HCT116 (cell line): ENCODE measurements at regions not wholly inside any gene's neighbourhood (a gene's known extent, or its start where the extent isn't known, plus 50 kb on each side); places are given as distances from the start of the nearest gene placed in this dataset.

ENCODE experiments used
- ATAC-seq: fragments of 200-7000 bp; cut with Tn5 transposase; 2 replicates; pipeline ENCODE4 v1.9.1; 2020; ENCODE audit warnings: mild to moderate bottlenecking, moderate library complexity
- BruUV-seq: library from RNA; stranded (reverse); fragments of 400-500 nt; replicated peaks from 2 replicates; lab custom pipeline; 2021; lab: Mats Ljungman, UMichigan
- CTCF ChIA-PET: fragments of 300-600 bp; sonication (Branson Sonifier 250); formaldehyde crosslinking; loops from one replicate; lab custom pipeline; 2021; ENCODE audit warnings: antibody characterized with exemption; lab: Charles Lee
- POLR2A ChIA-PET: fragments of 300-600, 350-600 bp; sonication (Branson Sonifier 250); formaldehyde crosslinking; loops from one replicate; lab custom pipeline; 2021; ENCODE audit warnings: antibody characterized with exemption; lab: Charles Lee
- RAD21 ChIA-PET, 2 experiments: fragments of 300-600 bp; sonication (Branson Sonifier 250); formaldehyde crosslinking; loops; one replicate each; lab custom pipeline; 2023; ENCODE audit warnings: low total read pairs in 2 of 2; ENCODE audit not compliant: uncharacterized antibody in 2 of 2, unreplicated experiment in 2 of 2, low non-redundant PET in 1 of 2; lab: Charles Lee
- DNase-seq: peaks from one replicate; pipeline ENCODE4 v3.0.0-alpha.2; 2010; ENCODE audit warnings: low read depth, low spot score
- H2AFZ ChIP-seq: fragments of 200-600 bp; shearing (Covaris generic), sonication (generic); 2 replicates; pipeline ENCODE4 v1.6.1; 2017; ENCODE audit warnings: low read depth, mixed run types, mixed read lengths, antibody characterized with exemption, low read length; ENCODE audit not compliant: poor library complexity, severe bottlenecking
- H3K27ac ChIP-seq: 2 replicates; pipeline ENCODE4 v1.5.1; 2012; ENCODE audit warnings: low read depth, low read length
- H3K27me3 ChIP-seq: fragments of 200-600 bp; sonication (generic); 2 replicates; pipeline ENCODE4 v1.6.1; 2016; ENCODE audit warnings: mixed run types, low read length, mixed read lengths; ENCODE audit not compliant: insufficient read depth
- H3K36me3 ChIP-seq, 2 experiments: fragments of 200-500 bp in 1 of 2; fragments of 200-600 bp in 1 of 2; sonication (Bioruptor generic) in 1 of 2; sonication (generic) in 1 of 2; 2 replicates each; pipeline versions ENCODE4 v1.5.1 to v1.6.1; 2014 to 2016; ENCODE audit warnings: low read length in 2 of 2, inconsistent platforms in 1 of 2, mixed read lengths in 1 of 2, mixed run types in 1 of 2; ENCODE audit not compliant: insufficient read depth in 2 of 2, control insufficient read depth in 1 of 2
- H3K4me1 ChIP-seq, 2 experiments: fragments of 200-600 bp in 1 of 2; sonication (generic) in 1 of 2; 2 replicates each; pipeline versions ENCODE4 v1.5.1 to v1.6.1; 2012 to 2017; ENCODE audit warnings: low read length in 2 of 2, inconsistent platforms in 1 of 2, mild to moderate bottlenecking in 1 of 2, mixed read lengths in 1 of 2, mixed run types in 1 of 2, moderate library complexity in 1 of 2; ENCODE audit not compliant: insufficient read depth in 2 of 2, control insufficient read depth in 1 of 2
- H3K4me2 ChIP-seq: fragments of 200-600 bp; sonication (generic); 2 replicates; pipeline ENCODE4 v1.6.1; 2017; ENCODE audit warnings: mixed run types, low read length, mixed read lengths
- H3K4me3 ChIP-seq, 2 experiments: fragments of 200-600 bp in 1 of 2; sonication (generic) in 1 of 2; replicated peaks in 1 of 2; 2 replicates each; pipeline ENCODE4 v1.5.1; 2011 to 2016; ENCODE audit warnings: low read length in 2 of 2, control low read depth in 1 of 2, low read depth in 1 of 2, mild to moderate bottlenecking in 1 of 2, mixed read lengths in 1 of 2, mixed run types in 1 of 2
- H3K79me2 ChIP-seq: fragments of 200-600 bp; sonication (generic); 2 replicates; pipeline ENCODE4 v1.6.1; 2017; ENCODE audit warnings: mild to moderate bottlenecking, mixed run types, low read length, moderate library complexity, mixed read lengths; ENCODE audit not compliant: insufficient read depth
- H3K9ac ChIP-seq: fragments of 200-600 bp; sonication (generic); 2 replicates; pipeline ENCODE4 v1.6.1; 2016; ENCODE audit warnings: low read length, mixed read lengths
- H3K9me2 ChIP-seq: fragments of 200-600 bp; sonication (generic), shearing (Covaris generic); 2 replicates; pipeline ENCODE4 v1.6.1; 2017; ENCODE audit warnings: mixed run types, mild to moderate bottlenecking, moderate library complexity; ENCODE audit not compliant: insufficient read depth
- H3K9me3 ChIP-seq, 2 experiments: fragments of 200-500 bp in 1 of 2; fragments of 200-600 bp in 1 of 2; sonication (Bioruptor generic) in 1 of 2; sonication (generic) in 1 of 2; 2 replicates each; pipeline ENCODE4 v1.6.1; 2014 to 2017; ENCODE audit warnings: low read length in 2 of 2, mixed read lengths in 2 of 2, inconsistent platforms in 1 of 2, low read depth in 1 of 2, mild to moderate bottlenecking in 1 of 2, mixed run types in 1 of 2, moderate library complexity in 1 of 2; ENCODE audit not compliant: control insufficient read depth in 1 of 2, insufficient read depth in 1 of 2
- H4K20me1 ChIP-seq: fragments of 200-600 bp; sonication (generic), shearing (Covaris generic); 2 replicates; pipeline ENCODE4 v1.6.1; 2017; ENCODE audit warnings: mixed run types, mild to moderate bottlenecking, moderate library complexity; ENCODE audit not compliant: insufficient read depth
- CBX3 ChIP-seq: IDR thresholded peaks from 2 replicates; pipeline ENCODE4 v1.6.1; 2012; ENCODE audit warnings: low read depth
- EGR1 ChIP-seq: IDR thresholded peaks from 2 replicates; pipeline ENCODE4 v1.6.1; 2012; ENCODE audit warnings: low read depth
- EZH2 ChIP-seq: fragments of 200-600 bp; sonication (generic); IDR thresholded peaks from 2 replicates; pipeline ENCODE4 v1.6.1; 2017; ENCODE audit warnings: antibody characterized with exemption, mixed run types
- FOSL1 ChIP-seq: IDR thresholded peaks from 2 replicates; pipeline ENCODE4 v1.6.1; 2012; ENCODE audit warnings: low read depth
- MAX ChIP-seq: IDR thresholded peaks from 2 replicates; pipeline ENCODE4 v1.6.1; 2012
- POLR2A ChIP-seq: IDR thresholded peaks from 2 replicates; pipeline ENCODE4 v1.7.0; 2011; ENCODE audit warnings: borderline replicate concordance; ENCODE audit not compliant: insufficient read depth, insufficient read length; ENCODE audit errors: extremely low read depth
- POLR2AphosphoS5 ChIP-seq: IDR thresholded peaks from 2 replicates; pipeline ENCODE4 v1.6.1; 2011; ENCODE audit warnings: mild to moderate bottlenecking, low read depth, low read length, moderate library complexity
- REST ChIP-seq: IDR thresholded peaks from 2 replicates; pipeline ENCODE4 v1.6.1; 2012; ENCODE audit warnings: low read depth
- SIN3A ChIP-seq: IDR thresholded peaks from 2 replicates; pipeline ENCODE4 v1.6.1; 2012; ENCODE audit warnings: low read depth
- SP1 ChIP-seq: IDR thresholded peaks from 2 replicates; pipeline ENCODE4 v1.6.1; 2012; ENCODE audit warnings: low read depth
- SRF ChIP-seq: IDR thresholded peaks from 2 replicates; pipeline ENCODE4 v1.6.1; 2012; ENCODE audit warnings: low read depth
- TCF7L2 ChIP-seq: IDR thresholded peaks from 2 replicates; pipeline ENCODE4 v1.7.0; 2011; ENCODE audit warnings: borderline replicate concordance, inconsistent platforms; ENCODE audit not compliant: insufficient read depth, insufficient read length; ENCODE audit errors: extremely low read depth
- YY1 ChIP-seq: IDR thresholded peaks from 2 replicates; pipeline ENCODE4 v1.6.1; 2011; ENCODE audit warnings: low read length, low read depth, moderate library complexity, mild to moderate bottlenecking; ENCODE audit not compliant: insufficient replicate concordance; ENCODE audit errors: extremely low read depth
- ZBTB33 ChIP-seq: IDR thresholded peaks from 2 replicates; pipeline ENCODE4 v1.6.1; 2011; ENCODE audit warnings: mild to moderate bottlenecking, low read length, moderate library complexity; ENCODE audit not compliant: insufficient replicate concordance; ENCODE audit errors: extremely low read depth
- ZFX ChIP-seq: fragments of 450-650 bp; IDR thresholded peaks from 2 replicates; pipeline ENCODE4 v1.6.1; 2017
- ZNF274 ChIP-seq: fragments of 200-500 bp; sonication (Bioruptor generic); IDR thresholded peaks from 2 replicates; pipeline ENCODE4 v1.6.1; 2014; ENCODE audit warnings: mild to moderate bottlenecking, low read depth, low read length, inconsistent platforms
- intact Hi-C: fragments of 100-400 bp; cut with micrococcal nuclease; formaldehyde crosslinking; loops from 2 replicates; pipeline ENCODE4 v1.10.0; 2022

- Histone ChIP-seq H3K4me3 (no peak overlapping the region), H3K4me2 (no peak overlapping the region), H3K4me1 (no peaks in the 10 kb centered on the region), H3K27ac (no peak overlapping the region), H3K27me3 (no peaks in the 10 kb centered on the region), H3K36me3 (no peaks in the 10 kb centered on the region), H2AFZ (no peak overlapping the region), H4K20me1 (no peaks in the 10 kb centered on the region), H3K79me2 (no peaks in the 10 kb centered on the region), H3K9me2 (no peaks in the 10 kb centered on the region), H3K9me3 (peaks cover 7 to 14% of the 10 kb centered on the region in 2 experiments; a peak in 2 of 4 replicates), H3K9ac (no peak overlapping the region)
- intact Hi-C loops: no loop called here
- DNase-seq (no peak), ATAC-seq (no peak)
- no peak for TF ChIP-seq CBX3
- no peak for TF ChIP-seq YY1
- no peak for TF ChIP-seq ZNF274
- no peak for TF ChIP-seq POLR2A
- TF ChIP-seq ZBTB33: no peak
- no peak for TF ChIP-seq SIN3A
- TF ChIP-seq ZFX: no peak
- no peak for TF ChIP-seq POLR2AphosphoS5
- no TSS peak for BruUV-seq
- ChIA-PET CTCF (no interaction called here), POLR2A (no interaction called here), RAD21 (no interaction called here)
Measured at GRCh38 chr9:24385077-24385476, 160.6 kb downstream of the IZUMO3 start.

GRCh38 chr9:24382566-24382965, 163.1 kb downstream of the IZUMO3 start:
- Histone ChIP-seq H3K9ac (no peak overlapping the region), H3K27me3 (no peaks in the 10 kb centered on the region), H3K9me3 (peaks cover 7 to 22% of the 10 kb centered on the region in 2 experiments; a peak in 2 of 4 replicates), H2AFZ (no peak overlapping the region), H3K9me2 (no peaks in the 10 kb centered on the region), H3K4me1 (no peaks in the 10 kb centered on the region), H3K4me2 (no peak overlapping the region), H4K20me1 (no peaks in the 10 kb centered on the region), H3K79me2 (no peaks in the 10 kb centered on the region), H3K4me3 (no peak overlapping the region), H3K36me3 (no peaks in the 10 kb centered on the region), H3K27ac (no peak overlapping the region)
- RAD21 ChIA-PET: no interaction called here
- CTCF ChIA-PET: no interaction called here
- POLR2A ChIA-PET: no interaction called here
- ATAC-seq (no peak), DNase-seq (no peak)
- intact Hi-C loops: no loop called here
- no TSS peak for BruUV-seq
- TF ChIP-seq EZH2: no peak
- no peak for TF ChIP-seq SP1
- TF ChIP-seq ZNF274: no peak
- TF ChIP-seq MAX: no peak
- TF ChIP-seq CBX3: no peak
- no peak for TF ChIP-seq TCF7L2
- no peak for TF ChIP-seq SIN3A
- TF ChIP-seq REST: no peak
- TF ChIP-seq EGR1: no peak
- TF ChIP-seq FOSL1: no peak
- no peak for TF ChIP-seq SRF
